HuH-7 (cell line): ENCODE measurements at regions not wholly inside any gene's neighbourhood (a gene's known extent, or its start where the extent isn't known, plus 50 kb on each side); places are given as distances from the start of the nearest gene placed in this dataset.

Experiments used
- DNase-seq: peaks from one replicate; pipeline ENCODE4 v3.0.0; 2011; ENCODE audit warnings: low spot score

DNA sequence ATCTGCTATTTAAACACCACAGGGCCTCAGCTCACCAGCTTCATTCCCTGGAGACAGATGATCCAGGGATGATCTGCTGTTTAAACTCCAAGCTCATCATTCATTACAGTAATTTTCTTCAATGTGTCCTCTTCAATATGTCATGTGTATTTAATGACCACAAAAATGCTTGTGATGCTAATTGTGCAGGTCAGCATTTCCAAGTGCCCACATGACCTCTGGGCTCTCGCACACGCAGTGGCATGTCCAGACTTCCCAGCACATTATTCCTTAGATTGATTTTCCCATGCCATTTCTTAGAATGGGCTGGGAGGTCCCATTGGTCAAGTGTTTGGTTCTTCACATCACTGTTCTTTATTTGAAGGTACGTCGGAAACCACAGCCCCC, 434.4 kb downstream of the HAO1 start:
- DNase-seq = no peak

GRCh38 chr20:7516621-7517111, 423.6 kb downstream of the HAO1 start:
- DNase-seq = peak; percentile 34

DNA sequence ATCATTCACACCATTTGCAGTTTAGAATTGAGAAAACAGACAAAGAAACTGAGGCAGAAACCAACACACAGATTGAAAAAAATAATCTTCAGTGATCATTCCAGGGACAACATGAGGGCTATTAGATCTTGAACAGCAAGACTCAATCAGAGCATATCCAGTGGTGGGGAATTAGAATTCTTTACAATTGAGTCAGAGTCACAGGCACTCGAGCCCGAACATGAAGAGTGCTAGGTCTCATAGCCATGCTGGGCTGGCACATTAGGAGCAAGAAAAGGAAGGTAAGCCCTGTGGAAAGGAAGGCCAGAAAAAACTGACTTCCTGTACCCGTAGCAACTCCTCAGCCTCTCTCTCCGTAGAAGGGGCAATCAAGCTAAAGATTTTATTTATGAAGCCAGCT, 419.9 kb downstream of the HAO1 start:
- DNase-seq = no peak

DNA sequence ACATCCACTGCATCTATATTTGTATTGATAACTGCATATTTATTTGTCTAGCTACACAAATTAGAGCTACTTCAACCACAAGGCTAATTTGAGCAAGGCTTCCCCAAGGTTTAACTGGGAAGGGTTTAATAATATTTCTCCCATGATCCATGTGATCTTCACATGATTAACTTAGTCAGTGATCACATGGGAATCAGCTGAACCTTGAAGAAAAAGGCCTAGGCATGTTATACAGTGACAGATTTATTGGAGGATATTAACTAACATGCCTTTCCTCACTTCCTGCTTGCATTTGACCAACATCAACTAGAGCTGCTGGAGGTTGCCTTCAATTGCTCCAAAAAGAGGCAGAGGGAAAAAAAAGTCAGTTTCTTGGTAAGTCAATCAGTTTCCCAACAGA, 417.0 kb downstream of the HAO1 start:
- DNase-seq = no peak

DNA sequence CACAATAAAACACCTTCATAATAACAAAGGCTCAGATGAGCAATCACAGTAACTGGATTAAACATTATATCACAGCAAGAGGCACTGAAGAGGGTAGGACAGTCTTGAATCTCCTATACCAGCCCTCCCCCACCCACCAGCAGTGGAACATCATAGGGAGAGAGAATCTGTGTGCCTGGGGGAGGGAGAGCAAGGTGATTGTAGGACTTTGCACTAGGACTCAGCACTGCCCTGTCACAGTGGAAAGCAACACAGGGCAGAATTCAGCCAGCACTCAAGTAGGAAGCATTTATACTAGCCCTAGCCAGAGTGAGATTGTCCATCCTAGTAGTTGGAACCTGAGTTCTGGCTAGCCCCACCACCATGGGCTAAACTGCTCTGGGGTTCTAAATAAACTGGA, 400.2 kb downstream of the HAO1 start:
- DNase-seq = no peak

GRCh38 chr20:7540923-7541322, 399.3 kb downstream of the HAO1 start:
- DNase-seq = peak; percentile 37

- DNase-seq = no peak
These were observed 369.2 kb downstream of the HAO1 start for GRCh38 chr20:7571101-7571500.

DNA sequence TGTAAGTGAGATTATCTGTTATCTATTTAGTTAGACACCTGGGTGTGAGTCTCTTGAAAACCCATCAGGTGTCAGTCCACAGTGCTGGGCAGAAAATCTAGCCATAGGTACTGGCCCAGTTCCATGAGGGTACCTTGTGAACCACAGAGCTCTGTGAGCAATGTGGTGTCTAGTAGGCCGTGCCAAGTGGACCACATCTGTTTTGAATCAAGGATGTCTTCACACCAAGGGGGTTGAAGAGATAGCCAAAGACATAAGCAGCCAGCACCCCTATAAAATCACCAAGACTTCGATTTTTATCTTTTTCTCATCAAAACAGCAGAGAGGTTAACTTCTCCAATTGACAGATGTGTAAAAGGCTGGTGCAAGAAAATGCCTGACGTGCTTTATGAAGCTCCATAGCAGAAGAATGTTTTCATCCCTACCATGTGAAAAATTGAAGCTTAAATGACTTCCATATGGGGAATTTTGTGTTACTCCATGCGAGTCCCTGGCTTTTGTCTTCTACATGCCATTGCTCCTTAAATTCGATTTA, 368.7 kb downstream of the HAO1 start:
- DNase-seq = no peak

DNA sequence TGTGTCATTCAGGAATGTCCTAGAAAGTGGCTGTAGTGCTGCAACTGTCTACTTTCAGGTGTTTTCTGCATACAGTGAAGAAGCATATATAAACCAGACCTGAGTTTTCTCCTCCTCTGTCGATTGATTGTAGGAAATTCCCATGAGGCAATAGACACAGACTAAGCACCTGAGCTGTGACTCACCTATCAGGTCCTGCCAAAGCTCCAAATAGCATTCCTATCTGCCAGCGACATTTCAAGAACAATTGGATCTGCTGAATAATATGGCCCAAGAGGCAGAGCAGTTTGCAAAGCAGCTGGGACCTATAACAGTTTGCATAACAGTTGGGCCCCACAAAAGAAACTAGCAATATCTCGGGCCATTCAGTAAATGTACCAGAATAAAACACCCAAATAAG, 360.4 kb downstream of the HAO1 start:
- DNase-seq = no peak

DNA sequence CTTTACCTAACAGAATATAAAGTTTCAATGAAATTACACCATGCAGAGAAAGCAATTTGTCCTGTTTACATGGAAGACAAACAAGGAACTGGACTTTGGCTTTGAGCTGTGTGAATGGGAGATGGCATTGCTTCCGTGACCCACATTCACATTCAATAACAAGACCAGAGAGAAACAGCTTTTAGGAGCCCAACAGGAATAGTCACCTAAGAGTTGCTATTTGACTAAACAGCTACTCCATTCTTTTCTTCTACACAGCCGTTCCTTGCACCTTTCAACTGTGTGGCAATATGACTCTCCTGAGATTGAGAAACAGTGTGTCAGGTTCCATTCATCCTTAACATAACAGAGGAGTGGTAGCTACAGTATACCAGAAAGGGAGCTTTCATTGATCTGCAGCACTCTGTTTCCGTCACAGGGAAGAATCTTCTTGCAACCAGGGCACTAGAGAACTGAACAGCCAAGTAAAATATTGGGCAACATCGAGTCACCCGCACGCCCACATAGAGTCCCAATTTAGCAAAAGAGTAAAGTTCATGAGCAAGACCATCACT, 355.1 kb downstream of the HAO1 start:
- peak; percentile 48 for DNase-seq

DNA sequence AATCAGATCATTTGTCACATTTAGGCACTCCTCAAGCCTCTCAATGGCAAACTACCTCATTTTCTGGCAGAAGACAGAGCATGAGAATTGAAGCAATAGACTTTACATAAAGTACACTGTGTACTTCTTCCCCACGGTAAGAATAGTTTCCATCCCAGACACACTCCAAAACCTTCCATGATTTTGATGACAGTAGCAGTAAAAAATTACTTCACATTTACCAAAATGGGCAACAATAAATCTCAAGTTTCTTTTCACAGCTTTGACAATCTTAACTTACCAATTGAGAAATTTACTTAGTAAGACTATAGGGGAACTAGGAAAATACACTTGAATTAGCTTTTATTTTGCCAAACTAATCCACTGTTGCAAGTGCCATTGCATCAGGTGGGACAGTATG, 353.8 kb downstream of the HAO1 start:
- DNase-seq = no peak

- no peak for DNase-seq
These were observed 351.1 kb downstream of the HAO1 start for GRCh38 chr20:7589164-7589563.

- DNase-seq = no peak
These were observed 343.7 kb downstream of the HAO1 start for GRCh38 chr20:7596541-7596940.

GRCh38 chr20:7601431-7601830, 338.8 kb downstream of the HAO1 start:
- DNase-seq = no peak

DNA sequence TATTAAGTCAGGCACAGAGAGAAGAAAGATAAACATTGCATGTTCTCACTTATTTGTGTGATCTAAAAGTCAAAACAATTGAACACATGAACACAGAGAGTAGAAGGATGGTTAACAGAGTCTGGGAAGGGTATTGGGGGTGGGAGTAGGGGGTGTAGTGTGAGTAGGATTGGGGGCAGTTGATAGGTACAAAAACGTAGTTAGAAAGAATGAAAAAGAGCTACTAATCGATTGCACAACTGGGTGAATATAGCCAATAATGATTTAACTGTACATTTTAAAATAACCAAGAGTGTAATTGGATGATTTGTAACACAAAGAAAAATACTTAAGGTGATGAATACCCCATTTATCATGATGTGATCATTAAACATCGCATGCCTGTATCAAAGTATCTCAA, 333.3 kb downstream of the HAO1 start:
- DNase-seq = no peak

DNA sequence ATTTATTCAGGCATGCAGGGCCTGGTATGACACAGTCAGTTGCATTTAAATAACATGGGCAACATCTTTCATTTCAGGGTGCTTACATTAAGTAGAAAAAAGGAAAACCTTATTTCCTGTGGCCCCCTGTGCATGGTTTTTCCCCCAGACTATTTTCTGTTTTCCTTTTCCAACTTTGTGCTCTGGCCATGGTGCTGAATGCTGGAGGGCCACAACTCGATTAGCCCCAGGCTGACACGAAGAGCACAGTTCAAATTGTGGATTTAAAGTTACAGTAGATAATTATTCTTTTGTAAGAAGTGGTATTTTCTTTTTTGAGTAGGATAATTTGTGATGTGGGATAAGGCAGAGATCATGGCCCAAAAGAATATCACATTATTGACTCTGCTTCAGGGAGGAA, 332.0 kb downstream of the HAO1 start:
- no peak for DNase-seq

DNA sequence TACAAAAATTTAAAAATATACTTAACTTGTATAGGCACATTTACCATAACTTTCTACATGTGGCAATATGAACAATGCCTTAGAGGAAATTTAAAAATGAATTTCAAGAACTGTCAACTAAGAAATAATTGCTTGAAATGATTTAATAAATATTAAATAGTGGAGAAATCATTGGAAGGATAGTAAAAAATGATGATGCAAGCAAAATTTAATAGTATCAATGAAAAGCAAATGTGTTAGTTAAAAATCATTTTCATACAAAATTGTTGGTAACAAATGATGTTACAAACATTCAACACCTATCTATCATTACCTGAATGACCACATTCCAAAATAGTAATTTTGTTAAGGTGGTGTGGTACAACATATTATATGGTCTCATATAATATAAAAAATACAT, 331.0 kb downstream of the HAO1 start:
- no peak for DNase-seq

- DNase-seq = no peak
These were observed 329.6 kb downstream of the HAO1 start for GRCh38 chr20:7610681-7611080.

- no peak for DNase-seq
These were observed 322.5 kb downstream of the HAO1 start for GRCh38 chr20:7617797-7618196.

DNA sequence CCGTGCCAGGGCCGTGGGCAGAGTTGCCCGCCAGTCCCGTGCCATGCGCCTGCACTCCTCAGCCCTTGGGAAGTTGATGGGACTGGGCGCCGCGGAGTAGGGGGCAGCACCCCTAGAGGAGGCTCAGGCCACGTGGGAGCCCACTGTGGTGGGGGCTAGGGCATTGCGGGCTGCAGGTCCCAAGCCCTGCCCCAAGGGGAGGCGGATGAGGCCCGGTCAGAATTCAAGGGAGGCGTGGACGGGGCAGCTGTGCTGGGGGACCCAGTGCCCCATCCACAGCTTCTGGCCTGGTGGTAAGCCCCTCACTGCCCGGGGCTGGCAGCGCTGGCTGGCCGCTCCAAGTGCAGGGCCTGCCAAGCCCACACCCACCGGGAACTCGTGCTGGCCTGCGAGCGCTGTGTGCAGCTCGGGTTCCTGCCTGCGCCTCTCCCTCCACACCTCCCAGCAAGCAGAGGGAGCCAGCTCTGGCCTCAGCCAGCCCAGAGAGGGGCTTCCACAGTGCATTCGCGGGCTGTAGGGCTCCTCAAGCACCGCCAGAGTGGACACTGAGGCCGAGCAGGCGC, 317.8 kb downstream of the HAO1 start:
- no peak for DNase-seq

DNA sequence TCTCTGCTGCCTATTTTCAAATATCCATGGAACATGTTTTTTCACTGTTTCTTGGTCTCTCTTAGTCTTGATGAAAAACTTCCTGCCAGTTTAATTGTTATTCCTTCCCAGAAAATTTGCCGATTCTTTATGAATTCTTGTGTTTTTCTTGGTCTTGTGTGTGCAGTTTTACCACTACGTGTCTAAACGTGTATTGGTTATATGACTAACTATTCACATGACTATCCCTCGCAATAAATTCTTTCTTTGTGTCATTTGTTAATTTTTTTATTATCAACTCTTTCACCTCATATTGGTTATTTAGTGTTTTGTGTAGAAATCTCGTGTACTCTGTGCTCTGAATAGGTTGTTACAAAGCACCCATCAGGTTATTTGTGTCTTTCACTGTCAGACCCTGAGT, 315.4 kb downstream of the HAO1 start:
- no peak for DNase-seq

DNA sequence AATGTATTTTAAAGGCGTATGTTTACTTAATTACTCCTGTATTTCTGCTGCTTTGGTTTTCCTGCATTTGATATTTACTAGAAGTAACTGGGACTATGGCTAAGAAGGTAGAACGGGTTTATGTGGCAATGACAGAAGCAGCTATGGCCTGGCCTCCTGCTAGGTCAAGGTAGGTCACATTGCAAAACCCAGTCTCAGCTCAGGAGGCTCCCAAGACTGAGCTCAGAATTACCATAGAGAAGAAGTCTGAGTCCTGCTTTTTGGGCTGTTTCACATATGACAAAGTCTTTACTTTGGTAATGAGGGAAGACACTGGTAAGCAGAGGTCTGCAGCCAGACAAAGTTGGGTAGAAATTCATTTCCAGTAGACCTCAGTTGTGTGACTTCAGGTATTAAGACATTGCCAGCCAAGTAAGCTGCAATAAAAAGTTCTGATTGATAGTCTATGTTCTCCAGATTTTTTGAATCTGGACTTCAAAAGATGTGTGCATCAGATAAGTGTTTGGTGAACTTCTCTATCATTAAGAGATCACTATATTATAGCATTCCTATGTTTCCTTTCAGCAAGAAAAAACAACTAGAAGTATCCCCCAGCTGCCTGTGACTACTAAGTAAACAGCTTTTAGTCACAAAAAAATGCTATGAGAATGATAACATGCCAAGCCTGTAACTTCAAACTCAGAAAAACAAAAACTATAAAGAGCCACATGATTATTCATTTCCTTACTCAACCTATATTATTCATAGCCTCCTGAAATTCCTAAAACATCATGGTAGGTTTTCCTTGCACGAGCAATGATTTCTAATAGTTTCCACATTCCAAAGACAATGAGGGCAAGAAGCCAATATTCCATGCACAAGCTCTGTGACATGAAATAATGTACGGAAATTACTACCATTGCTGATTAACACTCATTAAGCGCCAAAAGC, 312.3 kb downstream of the HAO1 start:
- DNase-seq = no peak

GRCh38 chr20:7629880-7630279, 310.4 kb downstream of the HAO1 start:
- no peak for DNase-seq
